ENCODE measurements at regions not wholly inside any gene's neighbourhood (a gene's known extent, or its start where the extent isn't known, plus 50 kb on each side); places are given as distances from the start of the nearest gene placed in this dataset.
"Not testable (repeated sequence)": the region's sequence is repeated elsewhere in the genome, so short reads cannot be mapped to it uniquely, and the experiment has no call there.

DNA sequence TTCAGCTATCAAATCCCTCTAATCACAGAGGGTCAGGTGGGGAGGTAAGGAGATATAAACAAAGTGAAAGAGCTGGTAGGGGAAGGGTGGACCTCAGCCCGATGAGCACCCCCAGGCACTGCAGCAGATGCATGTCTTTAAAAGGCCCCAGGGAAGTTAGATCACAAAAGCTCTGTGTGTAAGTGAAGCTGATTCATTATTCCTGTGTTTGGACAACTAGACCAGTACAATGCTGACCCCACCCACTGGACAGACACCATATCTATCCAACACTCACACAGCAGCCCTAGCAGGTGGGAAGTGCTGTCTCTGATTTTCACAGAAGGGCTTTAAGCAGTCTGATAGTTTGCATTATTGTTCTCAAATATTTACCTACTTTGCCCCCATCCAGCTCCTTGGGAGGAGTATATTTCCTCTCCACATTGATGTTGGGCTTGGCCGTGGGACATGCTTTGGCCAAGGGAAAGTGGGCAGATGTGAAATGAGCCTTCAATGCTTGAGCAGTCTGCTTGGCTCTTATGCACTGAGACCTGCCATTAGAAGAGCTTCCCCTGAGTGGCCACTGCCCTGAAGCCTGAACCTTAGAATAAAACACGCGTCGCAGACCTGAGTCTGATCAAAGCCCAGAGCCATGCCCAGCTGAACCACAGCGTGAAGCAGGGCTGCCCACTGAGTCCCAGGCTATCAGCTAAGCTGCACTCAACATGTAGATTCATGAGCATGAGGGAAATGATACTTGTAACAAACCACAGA, 111.4 kb downstream of the COPS8 start:
- DNase-seq (ENCODE audit: low read depth): no peak

GRCh38 chr2:237198164-237198855, 112.6 kb downstream of the COPS8 start:
- no peak for DNase-seq (ENCODE audit: low read depth)

DNA sequence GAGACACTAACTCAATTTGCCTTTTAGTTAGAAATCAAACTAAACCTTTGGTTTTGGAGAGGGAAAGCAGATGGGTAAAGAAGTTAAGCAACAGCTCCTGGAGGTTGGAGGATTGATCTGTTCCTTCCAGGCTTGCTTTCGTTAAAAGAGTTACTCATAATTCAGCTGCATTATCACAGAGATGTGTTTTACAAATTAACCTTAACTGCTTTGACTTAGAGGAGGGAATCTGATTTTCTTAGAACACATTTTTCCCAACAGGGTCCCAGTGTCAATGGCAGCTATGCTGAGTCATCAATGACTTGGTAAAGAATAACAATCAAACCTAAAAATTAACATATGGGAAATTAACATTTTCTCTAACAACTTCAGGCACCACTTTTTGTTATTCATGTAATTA, 113.4 kb downstream of the COPS8 start:
- DNase-seq (ENCODE audit: low read depth): no peak

DNA sequence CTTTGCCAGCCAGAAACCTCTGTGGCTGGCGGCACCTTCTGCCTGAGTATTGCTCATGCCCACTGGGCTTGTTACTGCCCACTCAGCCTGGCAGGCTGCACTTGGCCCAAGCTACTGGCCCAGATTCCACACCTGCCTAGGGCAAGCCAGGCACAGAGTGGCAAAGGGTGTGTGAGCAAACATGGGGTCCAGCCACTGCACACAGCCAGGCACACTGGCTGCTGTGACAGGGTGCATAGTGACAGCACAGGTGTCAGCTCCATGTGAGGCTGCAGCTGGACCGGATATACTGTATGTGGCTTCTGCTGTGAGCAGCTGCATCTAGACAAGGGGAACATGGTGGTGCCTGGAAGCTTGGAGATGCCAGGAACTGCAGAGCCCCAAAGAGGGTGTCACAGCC, 113.9 kb downstream of the COPS8 start:
- DNase-seq (ENCODE audit: low read depth): no peak

DNA sequence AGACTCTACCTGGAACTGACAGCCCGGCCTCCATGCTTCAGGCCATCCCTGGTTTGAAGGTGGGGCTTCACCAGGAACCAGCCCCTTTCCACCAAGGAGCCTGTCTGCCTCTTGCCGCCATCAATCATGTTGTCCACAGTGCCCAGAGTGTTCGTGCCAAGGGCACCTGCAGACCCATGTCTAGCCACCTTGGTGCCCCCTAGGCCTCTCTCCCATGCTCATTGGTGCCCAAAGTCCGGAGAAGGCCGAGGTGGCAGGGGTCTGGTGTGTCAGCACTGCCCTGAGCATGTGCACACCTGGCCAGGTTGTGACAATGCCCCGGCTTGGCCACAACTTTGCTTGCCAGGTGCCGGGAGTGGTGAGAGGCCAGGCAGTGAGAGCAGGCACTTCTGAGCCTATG, 114.8 kb downstream of the COPS8 start:
- no peak for DNase-seq (ENCODE audit: low read depth)

- DNase-seq (ENCODE audit: low read depth): no peak
Observed at GRCh38 chr2:237201461-237202287, 116.0 kb downstream of the COPS8 start.

GRCh38 chr2:237202288-237203030, 116.8 kb downstream of the COPS8 start:
- DNase-seq (ENCODE audit: low read depth): no peak

DNA sequence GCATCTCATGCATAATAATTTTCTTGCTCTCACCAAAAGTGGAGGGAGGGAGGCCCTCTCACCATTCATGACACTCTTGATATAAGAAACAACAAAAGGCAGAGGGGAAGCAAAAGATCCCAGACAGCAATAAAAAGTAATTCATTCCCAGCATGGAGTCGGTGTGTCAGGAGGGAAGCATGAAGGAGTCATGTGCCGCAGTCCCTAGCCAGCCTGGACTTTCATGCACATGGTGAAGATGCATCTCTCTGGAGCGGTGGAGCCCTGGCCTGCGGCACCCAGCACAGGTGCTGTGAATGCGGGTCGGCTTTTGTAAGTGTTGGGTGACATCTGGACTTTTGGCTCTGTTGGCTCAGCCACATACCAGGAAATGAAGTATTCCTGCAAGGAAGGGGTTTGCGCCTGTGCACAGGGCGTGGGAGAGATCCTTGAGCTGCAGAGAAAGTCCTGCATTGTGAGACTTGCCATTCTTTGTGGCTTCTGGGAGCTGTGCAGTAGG, 119.4 kb downstream of the COPS8 start:
- DNase-seq (ENCODE audit: low read depth): no peak

- DNase-seq (ENCODE audit: low read depth): no peak
Observed at GRCh38 chr2:237205561-237205971, 119.9 kb downstream of the COPS8 start.

DNA sequence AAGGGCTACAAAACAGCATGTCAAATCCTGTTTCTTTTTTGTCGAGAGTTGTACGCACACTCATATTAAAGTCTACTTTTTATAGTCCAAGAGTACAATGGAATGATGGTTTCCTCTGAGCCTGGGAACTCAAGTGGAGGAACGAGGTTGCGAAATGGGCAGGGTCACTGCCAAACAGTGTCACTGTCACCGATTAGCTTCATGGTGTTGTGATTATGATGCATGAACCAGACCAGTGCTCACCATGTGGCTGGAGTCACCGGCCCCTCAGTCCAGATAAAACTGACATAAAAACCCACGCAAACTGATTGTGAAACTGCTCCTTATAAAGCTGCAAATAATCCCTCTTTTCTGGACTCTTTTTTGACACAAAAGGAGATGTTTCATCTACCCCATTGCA, 122.0 kb downstream of the COPS8 start:
- DNase-seq (ENCODE audit: low read depth): no peak

DNA sequence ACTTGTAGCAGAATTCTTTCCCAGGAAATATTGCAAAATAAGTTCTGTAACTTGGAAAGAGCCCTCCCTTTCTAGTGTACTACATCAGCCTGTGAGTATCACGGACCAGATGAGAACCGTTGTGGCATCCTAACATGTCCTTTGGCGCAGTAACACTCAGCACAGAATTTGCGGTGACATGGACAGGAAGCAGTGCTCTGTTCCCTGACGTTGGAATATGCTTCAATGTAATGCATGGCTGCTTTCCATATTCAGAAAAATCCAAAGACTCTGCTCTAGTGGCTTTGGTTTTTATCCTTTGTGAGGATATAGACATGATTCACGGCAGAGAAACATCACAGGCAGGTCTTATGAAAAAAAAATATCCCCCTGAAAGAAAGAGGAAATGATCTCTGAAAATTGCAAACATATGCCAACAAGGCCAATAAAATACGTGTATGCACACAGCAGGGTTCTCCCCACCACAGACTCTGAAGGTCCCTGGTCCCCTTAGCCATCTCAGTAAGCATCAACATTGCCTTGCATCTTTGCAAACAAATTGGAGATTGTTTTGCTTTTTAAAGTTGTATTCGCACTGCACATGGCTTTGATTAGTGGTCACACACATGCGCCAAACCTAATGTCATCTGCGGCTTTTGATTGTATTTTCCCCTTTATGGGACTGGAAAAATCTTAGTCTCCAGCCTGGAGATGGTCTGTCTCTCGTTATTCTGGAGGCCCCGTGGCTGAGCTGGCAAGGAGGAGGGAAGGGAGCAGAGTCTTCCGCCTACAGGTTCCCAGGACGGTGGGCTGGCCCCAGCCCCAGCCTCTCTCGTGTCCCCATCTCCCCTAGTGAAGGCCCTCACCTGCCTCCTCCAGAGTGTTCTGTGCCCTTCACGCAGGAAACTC, 122.9 kb downstream of the COPS8 start:
- DNase-seq (ENCODE audit: low read depth): no peak

GRCh38 chr2:237209885-237210284, 124.2 kb downstream of the COPS8 start:
- DNase-seq (ENCODE audit: low read depth): no peak

DNA sequence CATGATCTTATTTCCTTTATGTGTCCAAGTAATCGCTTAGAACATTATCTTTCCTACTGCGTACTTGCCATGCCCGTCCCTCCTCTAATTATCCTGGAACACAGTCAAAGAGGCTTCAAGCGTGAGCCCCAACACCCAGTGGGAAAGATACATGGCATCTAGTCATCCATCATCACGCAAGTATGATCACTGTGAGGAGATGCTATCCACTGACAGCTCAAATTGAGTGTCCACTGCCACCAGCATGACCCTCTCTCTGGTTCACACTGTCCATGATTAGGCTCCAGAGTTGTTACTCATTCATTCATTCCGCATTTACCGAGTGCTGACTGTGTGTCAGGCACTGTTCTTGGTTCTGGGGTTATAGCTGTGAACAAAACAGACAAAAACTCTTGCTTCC, 124.6 kb downstream of the COPS8 start:
- DNase-seq (ENCODE audit: low read depth): no peak

GRCh38 chr2:237210763-237211162, 125.1 kb downstream of the COPS8 start:
- no peak for DNase-seq (ENCODE audit: low read depth)

DNA sequence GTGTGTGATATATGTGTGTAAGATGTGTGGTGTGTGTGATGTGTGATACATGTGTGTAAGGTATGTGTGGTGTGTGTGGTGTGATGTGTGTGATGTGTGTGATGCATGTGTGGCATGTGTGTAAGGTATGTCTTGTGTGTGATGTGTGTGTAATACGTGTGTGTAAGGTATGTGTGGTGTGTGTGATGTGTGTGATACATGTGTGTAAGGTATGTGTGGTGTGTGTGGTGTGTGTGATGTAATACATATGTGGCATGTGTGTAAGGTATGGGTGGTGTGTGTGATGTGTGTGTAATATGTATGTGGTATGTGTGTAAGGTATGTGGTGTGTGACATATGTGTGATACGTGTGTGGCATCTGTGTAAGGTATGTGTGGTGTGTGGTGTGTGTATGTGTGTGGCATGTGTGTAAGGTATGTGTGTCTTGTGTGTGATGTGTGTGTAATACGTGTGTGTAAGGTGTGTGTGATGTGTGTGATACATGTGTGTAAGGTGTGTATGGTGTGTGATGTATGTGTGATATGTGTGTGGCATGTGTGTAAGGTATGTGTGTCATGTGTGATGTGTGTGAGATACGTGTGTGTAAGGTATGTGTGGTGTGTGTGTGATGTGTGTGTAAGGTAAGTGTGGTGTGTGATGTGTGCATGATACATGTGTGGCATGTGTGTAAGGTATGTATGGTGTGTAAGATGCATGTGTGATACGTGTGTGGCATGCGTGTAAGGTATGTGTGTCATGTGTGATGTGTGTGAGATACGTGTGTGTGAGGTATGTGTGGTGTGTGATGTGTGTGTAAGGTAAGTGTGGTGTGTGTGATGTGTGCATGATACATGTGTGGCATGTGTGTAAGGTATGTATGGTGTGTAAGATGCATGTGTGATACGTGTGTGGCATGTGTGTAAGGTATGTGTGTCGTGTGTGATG, 126.9 kb downstream of the COPS8 start:
- not testable (repeated sequence) for DNase-seq (ENCODE audit: low read depth)

- DNase-seq (ENCODE audit: low read depth): no peak
Observed at GRCh38 chr2:237213315-237214022, 127.8 kb downstream of the COPS8 start.

DNA sequence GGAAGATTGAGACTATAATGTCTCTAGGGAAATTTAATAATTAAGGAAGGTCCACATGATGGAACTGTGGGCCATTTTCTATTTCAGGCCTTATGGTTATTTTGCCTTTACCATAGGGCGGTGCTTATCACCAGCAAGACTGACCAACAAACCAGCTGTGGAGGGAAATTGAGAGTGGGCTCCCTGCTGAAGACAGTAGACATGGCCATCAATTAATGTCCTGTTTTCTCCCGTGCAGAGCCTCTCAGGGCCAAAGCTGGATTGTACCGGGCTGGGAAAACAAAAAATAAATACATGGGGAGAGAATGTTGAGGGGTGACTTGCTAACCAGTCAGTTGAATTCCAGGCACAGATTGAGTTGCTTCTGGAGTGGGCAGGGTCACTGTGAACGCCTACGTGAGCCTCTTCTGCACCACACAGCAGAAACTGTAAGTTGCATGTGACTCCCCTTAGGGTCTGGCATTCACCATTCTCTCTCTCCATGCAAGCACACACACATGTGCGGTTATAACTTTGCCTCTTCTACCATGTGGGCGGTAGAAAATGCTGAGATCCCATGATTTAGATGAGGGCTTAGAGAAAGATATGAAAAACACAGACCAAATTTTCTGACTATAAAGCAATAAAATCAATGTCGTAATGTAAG, 128.5 kb downstream of the COPS8 start:
- DNase-seq (ENCODE audit: low read depth): no peak

DNA sequence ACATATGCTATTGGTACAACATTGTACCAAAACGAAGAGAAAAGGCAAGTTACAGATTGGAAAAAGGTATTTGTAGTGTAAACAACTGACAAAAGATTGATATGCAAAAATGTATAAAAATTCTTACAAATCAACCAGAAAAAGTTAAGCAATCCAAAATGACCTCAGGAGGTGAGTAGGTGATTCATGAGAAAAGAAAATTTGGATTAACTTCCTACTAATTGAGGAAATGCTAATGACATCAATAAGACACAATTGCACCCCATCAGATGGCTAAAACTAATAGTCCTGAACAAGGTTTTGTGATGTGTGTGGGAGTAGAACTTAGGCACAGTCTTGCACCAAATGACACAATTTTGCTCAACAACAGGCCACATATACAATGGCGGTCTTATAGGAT, 129.3 kb downstream of the COPS8 start:
- no peak for DNase-seq (ENCODE audit: low read depth)

Measured in activated T-cell treated with anti-CD3 and anti-CD28 coated beads for 1 hour (primary cell).